ENCODE measurements at regions not wholly inside any gene's neighbourhood (a gene's known extent, or its start where the extent isn't known, plus 50 kb on each side); places are given as distances from the start of the nearest gene placed in this dataset.

GRCh38 chr21:31781737-31782136, 49.8 kb upstream of the SCAF4 start:
- in situ Hi-C loops (cut with MboI; ENCODE audit: low sequenced_read_pairs, unreplicated experiment), result loop anchor here (25.0 kb wide), 1 partner anchor 481 kb away; no protein-coding TSS in a partner anchor
- no peak for DNase-seq (ENCODE audit: low spot score)
- TF ChIP-seq CTCF (IDR thresholded peaks at IDR 0.05; ENCODE audit: borderline replicate concordance, control extremely low read depth, extremely low read depth, insufficient read depth, missing control alignments), result no peak
